MM.1S (cell line): ENCODE measurements at regions not wholly inside any gene's neighbourhood (a gene's known extent, or its start where the extent isn't known, plus 50 kb on each side); places are given as distances from the start of the nearest gene placed in this dataset.

ENCODE experiments used
- DNase-seq: peaks from one replicate; pipeline ENCODE4 v3.0.0-alpha.2; 2015
- H2AFZ ChIP-seq: fragments of 300-600 bp; sonication (generic); 2 replicates; pipeline ENCODE4 v1.6.0; 2016; ENCODE audit warnings: antibody characterized with exemption, low read length
- H3F3A ChIP-seq: fragments of 300-600 bp; sonication (generic); 2 replicates; pipeline ENCODE4 v1.6.1; 2016; ENCODE audit warnings: mild to moderate bottlenecking, antibody characterized with exemption, low read length, moderate library complexity, mixed read lengths; ENCODE audit not compliant: insufficient read depth
- H3K27ac ChIP-seq: fragments of 300-600 bp; sonication (generic); 2 replicates; pipeline ENCODE4 v1.5.1; 2016; ENCODE audit warnings: mild to moderate bottlenecking, low read length
- H3K27me3 ChIP-seq: fragments of 300-600 bp; sonication (generic); replicated peaks from 2 replicates; pipeline ENCODE4 v1.6.0; 2016; ENCODE audit warnings: low read length; ENCODE audit not compliant: insufficient read depth
- H3K36me3 ChIP-seq: fragments of 300-600 bp; sonication (generic); replicated peaks from 2 replicates; pipeline ENCODE4 v1.6.1; 2016; ENCODE audit warnings: mild to moderate bottlenecking, low read length, mixed read lengths; ENCODE audit not compliant: insufficient read depth
- H3K4me1 ChIP-seq: fragments of 300-600 bp; sonication (generic); 2 replicates; pipeline ENCODE4 v1.6.1; 2016; ENCODE audit warnings: low read length, mixed read lengths
- H3K4me2 ChIP-seq: fragments of 300-600 bp; sonication (generic); 2 replicates; pipeline ENCODE4 v1.6.0; 2016; ENCODE audit warnings: low read depth, low read length
- H3K4me3 ChIP-seq: fragments of 300-600 bp; sonication (generic); 2 replicates; pipeline ENCODE4 v1.5.1; 2016; ENCODE audit warnings: low read length, mixed read lengths
- H3K79me2 ChIP-seq: fragments of 300-600 bp; sonication (generic); 2 replicates; pipeline ENCODE4 v1.6.1; 2016; ENCODE audit warnings: mixed run types, low read length, mixed read lengths
- H3K9ac ChIP-seq: fragments of 300-600 bp; sonication (generic); 2 replicates; pipeline ENCODE4 v1.6.1; 2016; ENCODE audit warnings: low read length, mixed read lengths
- H3K9me2 ChIP-seq: fragments of 300-600 bp; sonication (generic); replicated peaks from 2 replicates; pipeline ENCODE4 v1.6.1; 2016; ENCODE audit warnings: mild to moderate bottlenecking, low read length, mixed read lengths; ENCODE audit not compliant: insufficient read depth
- H3K9me3 ChIP-seq: fragments of 300-600 bp; sonication (generic); replicated peaks from 2 replicates; pipeline ENCODE4 v1.6.1; 2016; ENCODE audit warnings: mild to moderate bottlenecking, low read length, mixed read lengths; ENCODE audit not compliant: insufficient read depth
- H4K20me1 ChIP-seq: fragments of 300-600 bp; sonication (generic); 2 replicates; pipeline ENCODE4 v1.6.1; 2016; ENCODE audit warnings: mild to moderate bottlenecking, low read length, moderate library complexity, mixed read lengths; ENCODE audit not compliant: insufficient read depth
- EZH2 ChIP-seq: fragments of 300-600 bp; sonication (generic); optimal IDR thresholded peaks from 2 replicates; pipeline ENCODE3; 2017; ENCODE audit warnings: low read depth, mild to moderate bottlenecking, antibody characterized with exemption, low read length, mixed read lengths
- EZH2phosphoT487 ChIP-seq: fragments of 300-600 bp; sonication (generic); IDR thresholded peaks from 2 replicates; pipeline ENCODE4 v1.6.1; 2018; ENCODE audit warnings: antibody characterized with exemption, low read length
- TF ChIP-seq, protein P1 (sequence below): fragments of 300-600 bp; sonication (generic); IDR thresholded peaks from 2 replicates; pipeline ENCODE4 v1.5.1; 2016; ENCODE audit warnings: antibody characterized with exemption, low read length, mixed read lengths

DNA sequence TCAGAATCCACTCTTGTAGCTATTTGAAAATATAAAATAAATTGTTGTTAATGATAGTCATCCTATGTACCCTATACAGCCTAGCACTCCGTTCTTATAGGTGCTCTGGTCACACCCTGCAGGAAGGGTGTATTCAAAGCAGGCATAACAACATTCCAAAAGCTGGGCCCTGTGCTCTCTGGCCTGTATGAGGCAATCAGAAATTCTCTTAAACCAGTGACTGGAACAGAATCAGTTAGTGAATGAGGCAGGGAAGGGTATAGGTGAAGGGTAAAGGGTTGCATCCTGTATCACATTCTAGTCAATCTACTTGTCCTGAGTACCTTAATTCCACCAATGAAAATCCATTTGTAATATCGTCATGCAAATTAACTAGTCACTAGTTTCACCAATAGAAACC is 154.5 kb upstream of the ZNF217 start:
- H3F3A ChIP-seq: peaks cover 13% of the 10 kb centered on the region

DNA sequence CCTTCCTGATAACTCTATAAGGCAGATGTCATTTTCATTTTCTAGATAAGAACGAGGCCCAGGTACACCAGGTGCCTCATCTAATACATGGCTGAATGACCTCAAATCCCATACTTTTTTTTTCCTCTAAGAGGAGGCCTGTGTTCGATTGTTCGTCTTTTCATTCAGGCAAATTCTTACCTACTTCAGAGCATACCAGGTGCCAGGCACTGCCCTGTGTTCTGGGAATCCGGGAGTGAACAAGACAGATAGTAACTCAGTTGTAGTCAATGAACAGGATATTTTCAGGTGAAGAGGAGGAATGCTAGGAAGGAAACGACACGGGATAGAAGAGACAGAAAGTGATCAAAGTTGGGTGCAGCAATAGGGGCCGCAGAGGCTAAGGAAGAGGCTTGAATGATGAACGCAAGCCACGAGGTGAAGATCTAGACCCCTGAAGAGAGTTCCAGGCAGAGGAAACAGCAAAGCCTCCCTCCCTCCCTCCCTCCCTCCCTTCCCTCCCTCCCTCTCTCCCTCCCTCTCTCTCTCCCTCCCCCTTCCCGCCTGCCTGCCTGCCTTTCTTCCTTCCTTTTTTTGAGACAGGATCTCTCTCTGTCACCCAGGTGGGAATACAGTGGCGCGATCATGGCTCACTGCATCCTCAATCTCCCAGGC is 150.1 kb upstream of the ZNF217 start:
- Histone ChIP-seq H4K20me1 (no peaks in the 10 kb centered on the region), H3K36me3 (no peaks in the 10 kb centered on the region), H3K4me1 (peaks cover 10% of the 10 kb centered on the region), H3K9ac (no peak overlapping the region), H3F3A (peaks cover 24% of the 10 kb centered on the region), H3K4me2 (no peak overlapping the region), H3K27me3 (no peaks in the 10 kb centered on the region), H3K9me3 (no peaks in the 10 kb centered on the region), H3K4me3 (no peak overlapping the region), H3K79me2 (no peaks in the 10 kb centered on the region), H2AFZ (no peak overlapping the region), H3K9me2 (no peaks in the 10 kb centered on the region), H3K27ac (no peak overlapping the region)
- no peak for TF ChIP-seq EZH2
- TF ChIP-seq, protein P1, sequence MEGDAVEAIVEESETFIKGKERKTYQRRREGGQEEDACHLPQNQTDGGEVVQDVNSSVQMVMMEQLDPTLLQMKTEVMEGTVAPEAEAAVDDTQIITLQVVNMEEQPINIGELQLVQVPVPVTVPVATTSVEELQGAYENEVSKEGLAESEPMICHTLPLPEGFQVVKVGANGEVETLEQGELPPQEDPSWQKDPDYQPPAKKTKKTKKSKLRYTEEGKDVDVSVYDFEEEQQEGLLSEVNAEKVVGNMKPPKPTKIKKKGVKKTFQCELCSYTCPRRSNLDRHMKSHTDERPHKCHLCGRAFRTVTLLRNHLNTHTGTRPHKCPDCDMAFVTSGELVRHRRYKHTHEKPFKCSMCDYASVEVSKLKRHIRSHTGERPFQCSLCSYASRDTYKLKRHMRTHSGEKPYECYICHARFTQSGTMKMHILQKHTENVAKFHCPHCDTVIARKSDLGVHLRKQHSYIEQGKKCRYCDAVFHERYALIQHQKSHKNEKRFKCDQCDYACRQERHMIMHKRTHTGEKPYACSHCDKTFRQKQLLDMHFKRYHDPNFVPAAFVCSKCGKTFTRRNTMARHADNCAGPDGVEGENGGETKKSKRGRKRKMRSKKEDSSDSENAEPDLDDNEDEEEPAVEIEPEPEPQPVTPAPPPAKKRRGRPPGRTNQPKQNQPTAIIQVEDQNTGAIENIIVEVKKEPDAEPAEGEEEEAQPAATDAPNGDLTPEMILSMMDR: no peak
- no peak for DNase-seq

More for the DNA sequence above, 154.5 kb upstream of the ZNF217 start:
- TF ChIP-seq EZH2: no peak
- TF ChIP-seq EZH2phosphoT487: no peak
- TF ChIP-seq, protein P1: no peak
- Histone ChIP-seq H4K20me1 (no peaks in the 10 kb centered on the region), H3K79me2 (no peaks in the 10 kb centered on the region), H3K27me3 (no peaks in the 10 kb centered on the region), H3K4me1 (peaks cover 30% of the 10 kb centered on the region), H3K4me3 (no peak overlapping the region), H3K27ac (no peak overlapping the region), H3K9me2 (no peaks in the 10 kb centered on the region), H2AFZ (no peak overlapping the region), H3K4me2 (no peak overlapping the region), H3K9me3 (no peaks in the 10 kb centered on the region), H3K36me3 (no peaks in the 10 kb centered on the region), H3K9ac (no peak overlapping the region)
- DNase-seq: no peak

DNA sequence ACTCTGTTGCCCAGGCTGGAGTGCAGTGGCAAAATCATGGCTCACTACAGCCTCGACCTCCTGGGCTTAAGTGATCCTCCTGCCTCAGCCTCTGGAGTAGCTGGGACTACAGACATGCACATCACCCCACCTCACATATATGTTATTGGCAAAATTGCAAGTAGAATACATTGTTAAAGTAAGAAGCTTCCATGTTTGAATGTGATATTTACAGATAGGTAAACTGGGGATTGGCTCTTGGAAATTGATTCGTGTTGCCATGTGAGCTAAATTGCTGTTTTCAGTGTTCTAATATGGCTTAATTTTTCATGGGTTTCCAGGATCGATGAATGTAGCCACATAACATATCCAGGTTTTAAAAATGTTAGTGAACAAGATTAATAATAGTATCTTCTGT is 149.0 kb upstream of the ZNF217 start:
- H2AFZ ChIP-seq: no peak overlapping the region
- H3K9ac ChIP-seq: no peak overlapping the region
- H3K27me3 ChIP-seq: no peaks in the 10 kb centered on the region
- H3K4me3 ChIP-seq: no peak overlapping the region
- H3K4me2 ChIP-seq: no peak overlapping the region
- H4K20me1 ChIP-seq: no peaks in the 10 kb centered on the region
- no peaks in the 10 kb centered on the region for H3K36me3 ChIP-seq
- DNase-seq: no peak
- peaks cover 16% of the 10 kb centered on the region for H3K4me1 ChIP-seq
- peaks cover 33% of the 10 kb centered on the region for H3F3A ChIP-seq
- H3K79me2 ChIP-seq: no peaks in the 10 kb centered on the region
- H3K27ac ChIP-seq: no peak overlapping the region
- H3K9me3 ChIP-seq: no peaks in the 10 kb centered on the region
- TF ChIP-seq, protein P1: no peak
- TF ChIP-seq EZH2phosphoT487 (no peak), EZH2 (no peak)
- no peaks in the 10 kb centered on the region for H3K9me2 ChIP-seq
